DMS53 (cell line): ENCODE measurements at regions not wholly inside any gene's neighbourhood (a gene's known extent, or its start where the extent isn't known, plus 50 kb on each side); places are given as distances from the start of the nearest gene placed in this dataset.

Experiments
- DNase-seq: peaks from one replicate; lab custom pipeline; 2025; lab: John Stamatoyannopoulos, UW

DNA sequence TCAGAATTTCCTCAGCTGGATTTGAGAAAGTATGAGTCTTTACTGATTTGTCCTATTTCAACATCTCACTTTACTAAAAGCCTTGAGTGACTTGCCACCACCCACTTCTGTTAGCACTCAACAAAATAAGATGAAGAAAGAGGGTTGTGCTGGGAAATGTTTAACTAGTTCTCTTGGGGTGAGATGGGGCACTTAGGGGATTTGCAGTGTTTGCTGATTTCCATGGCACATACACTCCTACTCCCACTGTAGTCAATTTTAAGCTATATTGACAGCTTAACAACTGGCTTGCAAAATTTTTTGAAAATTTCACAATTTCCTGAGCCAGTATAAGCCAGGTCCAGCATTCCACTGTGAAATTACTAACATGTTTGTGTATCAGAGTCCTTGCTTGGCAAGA, 463.1 kb upstream of the ARHGEF26 start:
- DNase-seq = no peak

DNA sequence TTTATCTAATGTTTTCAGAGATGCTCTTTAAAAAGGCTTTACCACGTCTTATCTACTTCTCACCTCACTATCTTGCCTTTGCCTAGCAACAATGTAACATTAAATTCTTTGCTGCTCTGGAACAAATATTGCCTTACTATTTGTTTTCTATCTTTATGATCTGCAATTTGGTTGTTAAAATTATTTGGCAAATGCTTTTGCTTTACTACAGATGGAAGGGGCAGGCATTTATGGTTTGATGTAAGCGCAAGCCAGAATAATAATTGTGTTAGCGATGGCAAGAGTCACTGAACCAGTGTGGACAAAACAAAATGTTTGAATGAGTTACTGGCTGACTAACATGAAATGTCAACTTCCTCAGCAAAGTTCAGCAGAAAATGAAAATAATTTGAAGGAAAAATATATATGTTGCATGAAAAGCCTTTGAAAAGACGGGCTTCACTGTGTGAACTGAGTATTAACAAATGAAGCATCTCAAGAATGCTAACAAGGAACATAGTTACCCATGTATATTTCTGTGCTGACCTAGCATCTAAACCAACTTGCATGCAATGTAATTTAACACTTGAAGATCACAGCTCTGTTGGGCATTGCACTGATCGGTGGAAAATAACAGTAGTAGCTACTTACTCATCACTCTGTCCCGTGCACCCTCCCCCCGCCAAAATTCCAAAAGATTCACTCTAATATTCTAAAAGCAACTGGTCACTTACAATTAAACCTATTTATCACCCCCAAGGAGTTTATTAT, 454.0 kb upstream of the ARHGEF26 start:
- no peak for DNase-seq

- no peak for DNase-seq
Measured at GRCh38 chr3:153669527-153669926, 451.7 kb upstream of the ARHGEF26 start.

DNA sequence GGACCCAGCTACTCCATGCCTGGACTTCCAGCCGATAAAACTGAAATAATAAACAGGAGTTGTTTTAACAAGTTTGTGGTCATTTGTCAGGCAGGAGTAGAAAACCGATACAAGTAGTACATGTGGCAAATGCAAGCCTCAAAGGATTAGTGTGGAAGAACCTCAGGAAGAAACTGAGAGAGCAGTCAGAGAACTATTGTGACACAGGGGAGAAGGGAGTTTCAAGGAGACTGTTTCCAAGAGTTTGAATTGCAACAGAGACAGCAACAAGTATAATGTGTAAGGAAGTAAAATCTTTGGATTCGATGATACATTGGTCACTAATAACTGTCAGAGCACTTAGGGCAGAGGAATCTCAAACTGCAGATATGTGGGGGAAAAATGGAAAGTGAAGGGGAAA, 450.6 kb upstream of the ARHGEF26 start:
- DNase-seq = no peak

DNA sequence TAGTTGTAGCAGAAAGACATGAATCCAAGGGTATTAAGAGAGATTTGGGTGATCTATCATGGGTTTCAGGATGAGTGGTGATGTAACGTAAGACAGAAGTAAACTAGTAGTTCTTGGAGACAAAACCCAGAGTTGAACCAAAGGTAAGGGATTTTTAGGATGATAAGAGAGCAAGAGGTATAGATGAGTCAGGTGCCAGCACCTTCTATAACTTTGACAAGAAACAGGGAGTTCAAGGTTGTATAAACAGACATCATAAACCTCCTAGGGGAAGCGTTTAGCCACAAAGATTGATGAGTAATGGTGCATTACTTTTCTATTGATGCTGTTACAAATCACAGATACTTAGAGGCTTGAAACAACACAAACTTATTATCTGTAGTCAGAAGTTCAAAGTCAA, 447.3 kb upstream of the ARHGEF26 start:
- DNase-seq = no peak

GRCh38 chr3:153679714-153680113, 441.5 kb upstream of the ARHGEF26 start:
- no peak for DNase-seq

GRCh38 chr3:153680526-153680925, 440.7 kb upstream of the ARHGEF26 start:
- DNase-seq = no peak

GRCh38 chr3:153681057-153681456, 440.1 kb upstream of the ARHGEF26 start:
- no peak for DNase-seq

- no peak for DNase-seq
Measured at GRCh38 chr3:153688301-153689120, 432.7 kb upstream of the ARHGEF26 start.

DNA sequence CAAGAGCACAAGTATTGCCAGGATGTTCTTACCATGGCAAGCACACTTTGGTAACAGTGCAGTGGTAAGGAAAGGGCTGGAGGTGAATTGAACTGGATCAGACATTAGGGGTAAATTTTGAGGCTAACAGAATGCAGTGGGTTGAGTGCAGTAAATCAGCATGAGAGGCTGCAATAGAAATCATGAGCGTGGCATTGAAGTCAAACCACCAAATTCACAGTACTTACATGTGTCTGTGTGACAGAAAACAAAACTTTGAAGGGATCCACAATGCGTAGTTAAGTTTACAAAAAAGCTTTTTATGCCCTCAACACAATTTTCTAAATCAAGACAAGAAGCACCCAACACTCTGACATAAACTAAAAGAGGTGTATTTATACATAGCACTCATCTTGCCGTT, 428.0 kb upstream of the ARHGEF26 start:
- no peak for DNase-seq

- no peak for DNase-seq
Measured at GRCh38 chr3:153702106-153702505, 419.1 kb upstream of the ARHGEF26 start.

DNA sequence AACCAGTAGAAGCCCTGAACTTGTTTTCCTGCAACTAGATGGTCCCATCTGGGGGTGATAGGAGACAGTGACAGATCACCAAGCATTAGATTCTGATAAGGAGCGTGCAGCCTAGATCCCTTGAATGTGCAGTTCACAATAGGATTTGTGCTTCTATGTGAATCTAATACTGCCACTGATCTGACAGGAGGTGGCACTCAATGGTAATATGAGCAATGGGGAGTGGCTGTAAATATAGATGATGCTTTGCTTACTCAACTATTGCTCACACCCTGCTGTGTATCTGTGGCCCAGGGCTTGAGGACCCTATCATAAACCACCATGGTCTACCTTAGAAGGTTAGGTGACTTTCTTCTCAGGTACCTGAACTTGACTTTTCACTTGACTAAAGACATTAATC, 417.1 kb upstream of the ARHGEF26 start:
- DNase-seq = peak; percentile 3

DNA sequence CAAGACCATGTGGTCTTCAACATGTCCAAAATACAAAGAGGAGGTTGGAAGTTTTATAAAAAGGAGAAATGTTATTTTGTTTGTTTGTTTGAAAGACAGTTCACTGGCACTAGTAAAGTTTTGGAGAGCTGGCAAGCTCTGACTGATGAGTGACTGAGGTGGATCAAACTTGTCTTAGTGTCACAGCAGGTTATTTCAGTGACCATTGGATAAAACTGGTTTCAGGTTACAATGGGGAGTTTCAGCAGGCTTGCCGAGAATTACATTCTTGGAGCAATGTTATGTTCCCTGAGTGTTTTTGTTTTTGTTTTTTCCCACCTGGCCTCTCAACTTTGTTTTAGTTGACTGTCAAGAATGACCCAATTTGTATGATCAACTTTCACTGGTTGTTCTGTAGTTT, 414.5 kb upstream of the ARHGEF26 start:
- no peak for DNase-seq

DNA sequence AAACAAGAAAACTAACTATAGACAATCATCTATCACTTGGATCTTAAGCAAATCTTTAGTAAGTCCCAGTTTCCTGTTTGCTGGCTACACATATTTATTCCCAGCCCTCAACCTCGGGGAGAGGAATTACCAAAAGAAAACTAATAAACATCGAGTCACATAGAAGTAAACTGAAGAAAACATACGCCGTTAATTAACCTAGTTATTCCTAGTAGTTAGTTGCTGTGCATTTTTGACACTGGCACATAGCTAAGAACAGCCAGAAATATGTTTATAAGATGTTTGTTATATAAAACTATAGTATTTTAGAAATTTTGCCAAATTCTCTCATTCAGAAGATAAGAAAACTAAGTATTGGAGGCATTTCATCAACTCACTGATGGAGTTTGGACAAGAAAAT, 407.2 kb upstream of the ARHGEF26 start:
- no peak for DNase-seq

GRCh38 chr3:153714588-153715290, 406.5 kb upstream of the ARHGEF26 start:
- DNase-seq = no peak

DNA sequence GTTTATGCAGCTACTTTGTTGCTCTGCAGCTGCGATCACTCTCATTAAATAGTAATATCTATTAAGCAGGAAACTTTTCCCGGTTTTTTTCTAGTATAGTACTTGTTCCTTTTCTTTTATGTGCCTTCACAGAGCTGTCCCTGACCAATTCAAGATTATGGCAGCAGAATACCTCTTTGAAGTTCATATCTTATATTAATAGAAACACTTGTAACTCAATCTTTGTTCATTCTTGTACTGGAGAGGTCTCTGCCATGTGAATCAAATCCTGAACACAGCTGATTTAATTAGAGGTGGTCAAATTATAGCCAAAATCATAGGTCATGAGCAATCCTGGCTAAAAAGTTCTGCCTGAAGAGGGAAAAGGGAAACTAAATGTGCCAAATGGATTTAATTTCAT, 399.0 kb upstream of the ARHGEF26 start:
- DNase-seq = no peak

DNA sequence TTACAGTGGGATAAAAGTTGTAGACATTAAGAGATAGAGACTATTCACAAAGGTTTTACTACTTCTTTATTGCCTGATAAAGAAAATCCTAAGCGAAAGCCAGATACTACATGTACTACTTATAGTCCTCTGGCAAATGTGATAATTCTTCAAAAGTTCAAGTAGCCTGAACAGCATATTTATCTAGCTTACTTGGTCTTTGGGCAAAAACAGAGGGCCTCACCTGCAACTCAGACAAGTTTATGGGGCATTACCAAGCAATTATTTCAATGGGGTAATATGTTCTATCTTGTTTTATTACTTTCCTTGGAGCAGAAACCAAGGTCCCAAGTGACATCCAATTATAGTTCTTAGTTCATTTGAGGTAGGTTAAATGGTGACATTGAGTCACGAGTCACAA, 390.1 kb upstream of the ARHGEF26 start:
- no peak for DNase-seq

DNA sequence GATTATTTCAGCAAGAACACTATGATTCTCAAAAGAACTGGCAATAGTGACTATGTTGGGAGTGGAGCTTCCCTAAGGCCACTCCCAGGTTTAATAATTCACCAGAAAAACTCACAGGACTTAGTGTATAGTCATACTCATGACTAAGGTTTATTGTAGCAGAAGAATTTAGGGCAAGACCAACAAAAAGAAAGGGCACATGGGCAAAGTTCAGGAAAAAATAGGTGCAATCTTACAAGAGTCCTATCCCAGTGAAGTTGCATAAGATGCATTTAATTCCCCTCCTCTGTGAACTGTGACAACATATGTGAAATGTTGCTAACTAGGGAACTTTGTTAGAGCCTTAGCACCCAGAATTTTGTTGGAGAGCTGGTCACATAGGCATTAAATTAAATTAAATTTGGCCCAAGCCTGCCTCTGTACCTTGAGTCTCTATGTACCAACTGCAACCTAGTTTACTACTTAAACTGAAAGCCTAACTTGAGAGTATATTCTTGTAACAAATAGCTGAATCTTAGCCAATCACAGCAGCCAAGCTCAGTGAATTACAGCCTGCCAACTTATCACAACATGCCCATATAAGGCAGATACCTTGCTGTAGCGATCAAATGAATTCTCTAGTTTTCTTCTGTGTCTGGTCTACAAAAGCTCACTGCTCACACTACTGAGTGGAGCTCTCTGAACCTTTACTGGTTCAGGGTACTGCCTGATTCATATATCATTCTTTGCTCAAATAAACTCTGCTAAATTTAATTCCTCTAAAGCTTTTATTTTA, 386.2 kb upstream of the ARHGEF26 start:
- no peak for DNase-seq

DNA sequence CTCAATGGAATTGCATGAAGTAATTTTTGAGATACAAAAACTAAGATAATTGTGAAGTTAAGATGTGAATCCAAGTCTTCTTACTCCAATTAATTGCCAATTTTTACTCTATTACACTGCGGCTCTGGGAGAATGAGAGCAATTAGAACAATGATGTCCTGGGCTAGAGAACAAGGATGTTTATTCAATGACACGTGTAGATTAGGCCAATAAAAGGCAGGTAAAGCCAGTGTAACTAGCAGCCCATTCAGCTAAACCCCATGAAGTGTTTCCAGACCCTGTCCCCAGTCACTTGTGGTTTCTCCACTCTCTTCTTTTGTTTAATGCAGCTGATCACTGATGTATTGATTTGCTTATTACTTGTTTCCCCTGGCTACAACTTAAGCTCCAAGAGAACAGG, 381.1 kb upstream of the ARHGEF26 start:
- DNase-seq = peak; percentile 4

DNA sequence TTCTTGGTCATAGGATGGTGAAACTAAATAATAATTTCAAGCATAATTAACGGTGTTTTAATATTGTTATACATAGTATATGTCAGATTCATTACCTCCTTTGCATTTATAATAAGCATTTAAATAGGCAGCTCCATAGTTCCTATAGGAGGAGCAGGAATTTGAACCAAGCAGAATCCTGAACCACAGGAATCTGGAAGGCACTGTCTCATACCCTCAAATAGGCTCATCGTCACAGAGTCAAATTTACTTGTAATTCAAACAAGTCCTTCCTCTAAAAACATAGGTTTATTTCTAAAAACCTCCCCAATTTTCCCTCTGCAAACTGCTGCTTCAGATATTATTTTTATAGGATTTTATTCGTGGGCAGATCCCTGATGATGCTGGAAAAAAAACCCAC, 376.3 kb upstream of the ARHGEF26 start:
- DNase-seq = no peak

DNA sequence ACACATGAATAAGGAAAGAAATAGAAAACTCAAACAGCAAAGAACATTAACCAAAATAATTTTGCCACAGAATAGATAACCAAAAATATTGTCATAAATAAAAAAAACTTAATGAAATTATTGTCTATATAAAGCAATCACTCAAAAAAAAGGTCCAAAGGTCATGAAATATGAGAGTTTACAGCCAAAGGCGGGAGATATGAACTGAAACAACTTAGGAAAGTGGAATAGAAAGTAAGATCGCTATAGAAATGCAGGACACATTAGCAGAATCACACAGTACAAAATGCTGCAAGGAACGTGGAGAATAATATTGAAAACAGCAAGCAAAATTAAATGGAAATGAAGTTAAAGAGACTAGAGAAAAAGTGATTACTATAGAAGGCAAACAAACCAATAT, 375.0 kb upstream of the ARHGEF26 start:
- no peak for DNase-seq

DNA sequence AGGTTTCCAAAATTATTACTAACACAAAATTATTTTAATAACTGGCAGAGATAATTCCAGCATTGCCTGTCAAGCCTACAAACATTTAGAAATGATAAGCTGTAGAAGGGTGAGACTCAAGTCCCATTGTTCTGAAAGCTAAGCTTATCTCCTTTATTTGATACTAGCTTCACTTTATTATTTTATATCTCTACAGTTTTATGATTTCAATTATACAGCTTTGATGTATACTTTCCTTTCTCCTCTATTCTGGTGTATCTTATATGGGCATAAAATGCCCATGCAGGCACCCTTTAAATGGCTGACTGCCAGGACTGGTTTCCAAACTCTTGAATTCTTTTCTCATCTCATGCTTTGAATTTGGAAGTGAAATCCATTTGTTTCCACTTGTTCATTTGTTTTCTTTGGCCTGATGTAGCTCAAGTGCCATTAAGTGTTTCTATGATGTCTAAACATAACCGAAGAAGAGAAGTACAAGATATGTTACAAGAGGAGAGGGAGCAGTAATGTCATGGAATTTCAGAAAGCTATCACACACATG, 372.1 kb upstream of the ARHGEF26 start:
- peak; percentile 23 for DNase-seq
